SU-DHL-6 (cell line): ENCODE measurements at regions not wholly inside any gene's neighbourhood (a gene's known extent, or its start where the extent isn't known, plus 50 kb on each side); places are given as distances from the start of the nearest gene placed in this dataset.
"Not testable (repeated sequence)": the region's sequence is repeated elsewhere in the genome, so short reads cannot be mapped to it uniquely, and the experiment has no call there.

Source experiments
- H2AFZ ChIP-seq: fragments of 200-600 bp; sonication (generic); 2 replicates; pipeline ENCODE4 v1.6.1; 2014; ENCODE audit warnings: low read depth, mild to moderate bottlenecking, moderate library complexity, mixed read lengths, antibody characterized with exemption, low read length; ENCODE audit not compliant: severe bottlenecking
- H3F3A ChIP-seq: fragments of 200-600 bp; shearing (Covaris generic); 2 replicates; pipeline ENCODE4 v1.6.0; 2016; ENCODE audit warnings: antibody characterized with exemption, mild to moderate bottlenecking; ENCODE audit not compliant: insufficient read depth
- H3K27ac ChIP-seq: fragments of 200-600 bp; sonication (generic); 2 replicates; pipeline ENCODE4 v1.5.1; 2016; ENCODE audit warnings: low read depth, mild to moderate bottlenecking, low read length, moderate library complexity, mixed read lengths
- H3K27me3 ChIP-seq: fragments of 200-600 bp; sonication (generic), shearing (Covaris generic); 2 replicates; pipeline ENCODE4 v1.6.0; 2014; ENCODE audit warnings: mild to moderate bottlenecking, low read length
- H3K36me3 ChIP-seq: fragments of 200-600 bp; sonication (generic); 2 replicates; pipeline ENCODE4 v1.6.1; 2014; ENCODE audit warnings: mild to moderate bottlenecking, low read length, mixed read lengths
- H3K4me2 ChIP-seq: fragments of 300-600, 200-600 bp; shearing (Covaris generic), sonication (generic); 2 replicates; pipeline ENCODE4 v1.6.0; 2014; ENCODE audit warnings: low read length, low read depth, mild to moderate bottlenecking; ENCODE audit not compliant: poor library complexity, severe bottlenecking
- H3K4me3 ChIP-seq: fragments of 200-600 bp; sonication (generic); 2 replicates; pipeline ENCODE4 v1.5.1; 2014; ENCODE audit warnings: antibody characterized with exemption, low read length, mild to moderate bottlenecking, mixed read lengths; ENCODE audit not compliant: insufficient read depth, poor library complexity, severe bottlenecking
- H3K79me2 ChIP-seq: fragments of 200-600 bp; sonication (generic); 2 replicates; pipeline ENCODE4 v1.6.1; 2014; ENCODE audit warnings: mild to moderate bottlenecking, low read length, moderate library complexity; ENCODE audit not compliant: insufficient read depth
- H3K9ac ChIP-seq: fragments of 200-600 bp; sonication (generic); 2 replicates; pipeline ENCODE4 v1.7.0; 2014; ENCODE audit warnings: mild to moderate bottlenecking, low read length
- H3K9me2 ChIP-seq: fragments of 200-600 bp; sonication (generic); replicated peaks from 2 replicates; pipeline ENCODE4 v1.6.1; 2014; ENCODE audit warnings: low read length; ENCODE audit not compliant: insufficient read depth
- H3K9me3 ChIP-seq: fragments of 200-600 bp; sonication (generic); 2 replicates; pipeline ENCODE4 v1.6.1; 2014; ENCODE audit warnings: low read length, mixed read lengths; ENCODE audit not compliant: insufficient read depth
- H4K20me1 ChIP-seq: fragments of 200-600 bp; sonication (generic); 2 replicates; pipeline ENCODE4 v1.6.1; 2014; ENCODE audit warnings: low read depth, mild to moderate bottlenecking, antibody characterized with exemption, low read length, moderate library complexity, mixed read lengths
- EZH2phosphoT487 ChIP-seq: fragments of 200-600 bp; sonication (generic), shearing (Covaris generic); conservative IDR thresholded peaks from 2 replicates; pipeline ENCODE4 v1.6.1; 2018; ENCODE audit warnings: mild to moderate bottlenecking, antibody characterized with exemption, low read length, moderate library complexity, mixed read lengths
- TF ChIP-seq, protein P1 (sequence below): fragments of 200-600 bp; sonication (generic); IDR thresholded peaks from one replicate; pipeline ENCODE4 v1.5.1; 2017; ENCODE audit warnings: antibody characterized with exemption, mild to moderate bottlenecking, low read length, moderate library complexity; ENCODE audit not compliant: insufficient read depth, poor library complexity, severe bottlenecking

DNA sequence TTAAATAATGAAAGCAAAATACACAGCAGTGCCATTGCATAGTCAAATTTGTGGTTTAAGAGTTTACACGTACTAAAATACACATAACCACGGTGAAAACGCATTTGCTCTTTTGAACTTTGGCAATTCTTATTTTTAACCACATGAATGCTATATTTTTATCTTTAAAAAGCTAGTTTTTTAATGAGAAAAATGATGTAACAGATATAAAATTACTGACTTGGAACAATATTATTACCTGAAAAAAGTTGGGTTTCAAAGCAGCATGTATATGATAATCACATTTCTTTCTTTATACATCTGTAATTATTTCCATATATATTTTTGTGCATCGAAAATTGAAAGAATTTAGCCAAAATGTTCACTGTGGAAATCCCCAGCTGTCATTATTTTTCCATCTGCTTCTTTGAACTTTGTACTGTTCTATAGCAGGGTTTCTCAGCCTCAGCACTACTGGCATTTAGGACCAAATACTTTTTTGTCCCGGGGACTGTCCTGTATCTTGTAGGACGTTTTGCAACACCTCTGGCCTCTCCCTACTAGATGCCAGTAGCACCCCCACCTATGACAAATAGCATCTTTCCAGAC lies 75.9 kb upstream of the CAB39 start:
- H3K4me3 ChIP-seq: peak overlapping the region; percentile 11
- no peak overlapping the region for H3K9ac ChIP-seq
- peak overlapping the region; percentile 79 for H3K4me2 ChIP-seq
- peaks cover 14% of the 10 kb centered on the region; the same call in 1 of the 2 replicates for H3F3A ChIP-seq
- no peaks in the 10 kb centered on the region for H3K79me2 ChIP-seq
- peak overlapping the region; percentile 78 for H3K27ac ChIP-seq
- H4K20me1 ChIP-seq: no peaks in the 10 kb centered on the region
- H2AFZ ChIP-seq: no peak overlapping the region
- no peak for TF ChIP-seq EZH2phosphoT487
- TF ChIP-seq, protein P1, sequence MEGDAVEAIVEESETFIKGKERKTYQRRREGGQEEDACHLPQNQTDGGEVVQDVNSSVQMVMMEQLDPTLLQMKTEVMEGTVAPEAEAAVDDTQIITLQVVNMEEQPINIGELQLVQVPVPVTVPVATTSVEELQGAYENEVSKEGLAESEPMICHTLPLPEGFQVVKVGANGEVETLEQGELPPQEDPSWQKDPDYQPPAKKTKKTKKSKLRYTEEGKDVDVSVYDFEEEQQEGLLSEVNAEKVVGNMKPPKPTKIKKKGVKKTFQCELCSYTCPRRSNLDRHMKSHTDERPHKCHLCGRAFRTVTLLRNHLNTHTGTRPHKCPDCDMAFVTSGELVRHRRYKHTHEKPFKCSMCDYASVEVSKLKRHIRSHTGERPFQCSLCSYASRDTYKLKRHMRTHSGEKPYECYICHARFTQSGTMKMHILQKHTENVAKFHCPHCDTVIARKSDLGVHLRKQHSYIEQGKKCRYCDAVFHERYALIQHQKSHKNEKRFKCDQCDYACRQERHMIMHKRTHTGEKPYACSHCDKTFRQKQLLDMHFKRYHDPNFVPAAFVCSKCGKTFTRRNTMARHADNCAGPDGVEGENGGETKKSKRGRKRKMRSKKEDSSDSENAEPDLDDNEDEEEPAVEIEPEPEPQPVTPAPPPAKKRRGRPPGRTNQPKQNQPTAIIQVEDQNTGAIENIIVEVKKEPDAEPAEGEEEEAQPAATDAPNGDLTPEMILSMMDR: no peak
- no peaks in the 10 kb centered on the region for H3K9me2 ChIP-seq
- no peaks in the 10 kb centered on the region for H3K9me3 ChIP-seq
- H3K36me3 ChIP-seq: no peaks in the 10 kb centered on the region
- H3K27me3 ChIP-seq: no peaks in the 10 kb centered on the region

- not testable (repeated sequence) for H3K9me2 ChIP-seq, H3K79me2 ChIP-seq, H3K9me3 ChIP-seq, H3K27me3 ChIP-seq, H3K9ac ChIP-seq, H3K36me3 ChIP-seq, H2AFZ ChIP-seq, H4K20me1 ChIP-seq
- Histone ChIP-seq H3K4me3 (peak overlapping the region; percentile 11), H3K27ac (peak overlapping the region; percentile 78), H3K4me2 (peak overlapping the region; percentile 79), H3F3A (peaks cover 14% of the 10 kb centered on the region; the same call in 1 of the 2 replicates)
Measured at GRCh38 chr2:230637486-230637885, 75.2 kb upstream of the CAB39 start.

GRCh38 chr2:230640540-230641011 lies 72.1 kb upstream of the CAB39 start:
- Histone ChIP-seq H3K36me3 (no peaks in the 10 kb centered on the region), H2AFZ (no peak overlapping the region), H3K9ac (no peak overlapping the region), H3K9me2 (no peaks in the 10 kb centered on the region), H3K4me3 (no peak overlapping the region), H3F3A (peaks cover 6% of the 10 kb centered on the region; the same call in 1 of the 2 replicates), H4K20me1 (no peaks in the 10 kb centered on the region), H3K27me3 (no peaks in the 10 kb centered on the region), H3K79me2 (no peaks in the 10 kb centered on the region), H3K4me2 (peak overlapping the region; percentile 18), H3K27ac (no peak overlapping the region), H3K9me3 (no peaks in the 10 kb centered on the region)
- no peak for TF ChIP-seq EZH2phosphoT487
- TF ChIP-seq, protein P1: no peak

- no peaks in the 10 kb centered on the region for H3K36me3 ChIP-seq
- no peaks in the 10 kb centered on the region for H3K27me3 ChIP-seq
- H3K4me3 ChIP-seq: no peak overlapping the region
- no peaks in the 10 kb centered on the region for H3K9me3 ChIP-seq
- no peaks in the 10 kb centered on the region for H3K9me2 ChIP-seq
- H3K79me2 ChIP-seq: no peaks in the 10 kb centered on the region
- H3F3A ChIP-seq: no peaks in the 10 kb centered on the region
- no peaks in the 10 kb centered on the region for H4K20me1 ChIP-seq
- peak overlapping the region; percentile 87 for H2AFZ ChIP-seq
- H3K4me2 ChIP-seq: no peak overlapping the region
- H3K9ac ChIP-seq: no peak overlapping the region
- no peak for TF ChIP-seq EZH2phosphoT487
- TF ChIP-seq, protein P1: no peak
- H3K27ac ChIP-seq: no peak overlapping the region
Measured at GRCh38 chr2:230642966-230643365, 69.7 kb upstream of the CAB39 start.
